ENCODE measurements at regions not wholly inside any gene's neighbourhood (a gene's known extent, or its start where the extent isn't known, plus 50 kb on each side); places are given as distances from the start of the nearest gene placed in this dataset.

- TF ChIP-seq CUX1 (CRISPR knock-in tag; IDR thresholded peaks at IDR 0.05) = no peak
- no peak for TF ChIP-seq ZFPM2 (CRISPR knock-in tag; IDR thresholded peaks at IDR 0.05)
- TF ChIP-seq CHD1 (IDR thresholded peaks at IDR 0.05; ENCODE audit: low read length) = no peak
- no peak for TF ChIP-seq ZSCAN29 (IDR thresholded peaks at IDR 0.05)
- peak; percentile 70 for TF ChIP-seq NFE2 (IDR thresholded peaks at IDR 0.05; ENCODE audit: low read depth)
- TF ChIP-seq ZNF146 (CRISPR knock-in tag; IDR thresholded peaks at IDR 0.05; ENCODE audit: unreplicated experiment) = no peak
- TF ChIP-seq MBD2 (IDR thresholded peaks at IDR 0.05; ENCODE audit: borderline replicate concordance, low read depth) = no peak
- no peak for TF ChIP-seq SNIP1 (IDR thresholded peaks at IDR 0.05; ENCODE audit: low read depth)
- TF ChIP-seq HNRNPLL (IDR thresholded peaks at IDR 0.05; ENCODE audit: low read depth, low read length, poor library complexity, severe bottlenecking) = no peak
- no peak for TF ChIP-seq ZNF695 (CRISPR knock-in tag; IDR thresholded peaks at IDR 0.05)
- TF ChIP-seq KDM4B (IDR thresholded peaks at IDR 0.05; ENCODE audit: borderline replicate concordance in 2 of 2, low read depth in 1 of 2) = no peak
- TF ChIP-seq BRD9 (IDR thresholded peaks at IDR 0.05; ENCODE audit: low read depth, partially characterized antibody) = no peak
- TF ChIP-seq MAFG (tag; conservative IDR thresholded peaks at IDR 0.05) = peak; percentile 59
- TF ChIP-seq CHD4 (IDR thresholded peaks at IDR 0.05; ENCODE audit: insufficient read depth, insufficient replicate concordance, low read depth, low read length, poor library complexity, severe bottlenecking) = no peak
- no peak for TF ChIP-seq MAFK (IDR thresholded peaks at IDR 0.05; ENCODE audit: low read length)
- peak; percentile 50; the same call in 1 of the 2 replicates for TF ChIP-seq ZNF384 (IDR thresholded peaks at IDR 0.05; ENCODE audit: low read depth, low read length)
- TF ChIP-seq ZKSCAN8 (CRISPR knock-in tag; IDR thresholded peaks at IDR 0.05) = no peak
- no peak for TF ChIP-seq CSDE1 (IDR thresholded peaks at IDR 0.05)
- no peak for TF ChIP-seq RFX1 (IDR thresholded peaks at IDR 0.05)
- peak; percentile 23; the same call in 1 of the 2 replicates for TF ChIP-seq MAFF (IDR thresholded peaks at IDR 0.05; ENCODE audit: low read length)
- TF ChIP-seq CEBPZ (IDR thresholded peaks at IDR 0.05; ENCODE audit: borderline replicate concordance, low read depth, low read length) = no peak
- TF ChIP-seq MTA1 (IDR thresholded peaks at IDR 0.05; ENCODE audit: borderline replicate concordance) = no peak
These were observed 203.8 kb upstream of the TMEM45B start (continued) for GRCh38 chr11:129611661-129612446.

Measured in K562 (cell line).